ENCODE measurements at regions not wholly inside any gene's neighbourhood (a gene's known extent, or its start where the extent isn't known, plus 50 kb on each side); places are given as distances from the start of the nearest gene placed in this dataset.

DNA sequence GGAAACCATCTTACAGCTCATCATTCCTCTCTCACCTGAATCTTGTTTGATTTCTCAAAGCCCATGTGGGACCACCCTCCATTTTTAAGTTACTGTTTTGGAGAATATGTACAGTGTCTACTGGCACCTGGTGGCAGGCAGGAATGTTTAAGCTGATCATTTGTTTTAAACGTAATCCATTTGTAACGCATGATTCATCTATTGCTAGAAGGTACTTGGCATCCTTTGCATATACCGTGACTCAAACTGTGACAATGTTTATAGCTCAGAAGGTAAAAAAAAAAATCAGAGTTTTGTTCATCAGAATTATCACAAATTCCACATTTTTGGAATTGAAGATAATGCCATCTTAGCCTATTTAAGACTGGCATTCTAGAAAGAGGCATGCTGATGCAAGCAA, 1007.5 kb upstream of the EEF2KMT start:
- Mint-ChIP-seq H3K27ac (no peak overlapping the region), H3K4me3 (no peak overlapping the region), H3K36me3 (ENCODE audit: low read depth) (no peaks in the 10 kb centered on the region), H3K9me3 (peaks cover 10% of the 10 kb centered on the region), H3K4me1 (ENCODE audit: low read depth) (no peaks in the 10 kb centered on the region), H3K27me3 (no peaks in the 10 kb centered on the region)
- intact Hi-C loops (cut with micrococcal nuclease): no loop called here
- CTCF ChIA-PET: no interaction called here
- TF ChIP-seq, protein P1, sequence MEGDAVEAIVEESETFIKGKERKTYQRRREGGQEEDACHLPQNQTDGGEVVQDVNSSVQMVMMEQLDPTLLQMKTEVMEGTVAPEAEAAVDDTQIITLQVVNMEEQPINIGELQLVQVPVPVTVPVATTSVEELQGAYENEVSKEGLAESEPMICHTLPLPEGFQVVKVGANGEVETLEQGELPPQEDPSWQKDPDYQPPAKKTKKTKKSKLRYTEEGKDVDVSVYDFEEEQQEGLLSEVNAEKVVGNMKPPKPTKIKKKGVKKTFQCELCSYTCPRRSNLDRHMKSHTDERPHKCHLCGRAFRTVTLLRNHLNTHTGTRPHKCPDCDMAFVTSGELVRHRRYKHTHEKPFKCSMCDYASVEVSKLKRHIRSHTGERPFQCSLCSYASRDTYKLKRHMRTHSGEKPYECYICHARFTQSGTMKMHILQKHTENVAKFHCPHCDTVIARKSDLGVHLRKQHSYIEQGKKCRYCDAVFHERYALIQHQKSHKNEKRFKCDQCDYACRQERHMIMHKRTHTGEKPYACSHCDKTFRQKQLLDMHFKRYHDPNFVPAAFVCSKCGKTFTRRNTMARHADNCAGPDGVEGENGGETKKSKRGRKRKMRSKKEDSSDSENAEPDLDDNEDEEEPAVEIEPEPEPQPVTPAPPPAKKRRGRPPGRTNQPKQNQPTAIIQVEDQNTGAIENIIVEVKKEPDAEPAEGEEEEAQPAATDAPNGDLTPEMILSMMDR (IDR thresholded peaks at IDR 0.05): no peak
- DNase-seq: no peak
- POLR2A ChIA-PET: no interaction called here
- ATAC-seq: no peak

DNA sequence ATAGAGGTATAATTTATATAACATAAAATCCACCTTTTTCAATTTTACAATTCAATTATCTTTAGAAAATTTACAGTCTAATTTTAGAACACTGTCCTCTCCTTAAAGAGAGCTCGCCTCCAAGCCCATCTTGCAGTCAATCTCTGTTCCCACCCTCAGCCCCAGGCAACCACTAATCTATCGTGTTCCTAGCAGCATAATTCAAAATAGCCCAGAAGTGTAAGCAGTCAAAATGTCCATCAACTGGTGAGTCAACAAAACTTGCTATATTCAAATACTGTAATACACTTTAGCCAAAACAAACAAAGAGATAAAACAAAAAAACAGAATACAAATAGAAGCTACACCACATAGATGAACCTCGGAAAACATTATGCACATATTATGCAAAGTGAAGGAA, 1006.8 kb upstream of the EEF2KMT start:
- CTCF ChIA-PET: interaction anchor here (1.0 kb wide), 1 partner anchor 23 kb away, joined by 4 read pairs; no protein-coding TSS in a partner anchor
- intact Hi-C loops (cut with micrococcal nuclease): no loop called here
- Mint-ChIP-seq H3K4me1 (ENCODE audit: low read depth) (no peaks in the 10 kb centered on the region), H3K4me3 (no peak overlapping the region), H3K36me3 (ENCODE audit: low read depth) (no peaks in the 10 kb centered on the region), H3K9me3 (peaks cover 10% of the 10 kb centered on the region), H3K27ac (no peak overlapping the region), H3K27me3 (no peaks in the 10 kb centered on the region)
- no peak for ATAC-seq
- DNase-seq: no peak
- TF ChIP-seq, protein P1 (IDR thresholded peaks at IDR 0.05): no peak
- POLR2A ChIA-PET: no interaction called here

DNA sequence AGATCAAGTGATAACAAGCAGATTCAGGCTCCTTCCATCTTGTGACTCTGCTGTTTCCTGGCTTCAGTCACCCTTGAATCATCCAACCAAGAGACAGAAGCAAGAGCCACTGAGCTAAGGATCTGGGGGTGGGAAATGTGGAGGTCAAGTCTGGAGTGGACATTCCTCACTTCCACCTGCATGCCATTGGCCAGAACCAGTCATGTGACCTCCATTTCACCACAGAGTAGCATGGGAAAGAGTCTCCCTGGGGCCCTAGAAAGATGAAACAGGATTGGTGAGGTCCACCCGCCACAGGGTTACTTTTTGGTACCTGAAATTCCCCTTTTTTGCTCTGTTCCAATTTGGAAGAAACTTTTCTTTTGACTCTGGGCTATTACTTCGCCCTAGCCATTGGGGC, 1006.0 kb upstream of the EEF2KMT start:
- Mint-ChIP-seq H3K27ac (no peak overlapping the region), H3K9me3 (peaks cover 10% of the 10 kb centered on the region), H3K36me3 (ENCODE audit: low read depth) (no peaks in the 10 kb centered on the region), H3K4me1 (ENCODE audit: low read depth) (no peaks in the 10 kb centered on the region), H3K27me3 (no peaks in the 10 kb centered on the region), H3K4me3 (no peak overlapping the region)
- POLR2A ChIA-PET: no interaction called here
- DNase-seq (no peak), ATAC-seq (no peak)
- CTCF ChIA-PET: interaction anchor here (1.0 kb wide), 1 partner anchor 22 kb away, joined by 4 read pairs; no protein-coding TSS in a partner anchor
- intact Hi-C loops (cut with micrococcal nuclease): no loop called here
- TF ChIP-seq, protein P1 (IDR thresholded peaks at IDR 0.05): no peak

DNA sequence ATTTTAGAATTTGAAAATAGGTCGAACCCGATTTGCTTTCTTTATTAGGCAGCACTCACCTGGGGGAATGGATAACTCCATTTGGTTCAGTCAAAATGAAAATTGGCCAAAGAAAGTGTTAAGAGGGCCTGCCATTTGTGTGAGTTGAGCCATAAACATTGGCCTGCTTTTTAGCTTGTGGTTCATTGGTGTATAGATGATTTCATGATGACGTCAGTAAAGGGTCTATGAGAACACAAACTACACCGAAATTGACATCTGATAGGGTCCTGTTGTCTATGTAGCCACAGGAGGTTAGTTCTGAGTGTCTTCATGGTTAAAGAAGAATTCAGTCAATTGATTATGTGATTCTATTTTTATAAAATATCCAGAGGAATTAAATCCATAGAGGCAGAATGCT, 1001.5 kb upstream of the EEF2KMT start:
- Mint-ChIP-seq H3K4me1 (ENCODE audit: low read depth) (no peaks in the 10 kb centered on the region), H3K27ac (no peak overlapping the region), H3K4me3 (no peak overlapping the region), H3K36me3 (ENCODE audit: low read depth) (no peaks in the 10 kb centered on the region), H3K9me3 (peaks cover 13% of the 10 kb centered on the region), H3K27me3 (no peaks in the 10 kb centered on the region)
- ATAC-seq (no peak), DNase-seq (no peak)
- CTCF ChIA-PET: no interaction called here
- intact Hi-C loops (cut with micrococcal nuclease): no loop called here
- POLR2A ChIA-PET: no interaction called here
- TF ChIP-seq, protein P1 (IDR thresholded peaks at IDR 0.05): no peak

DNA sequence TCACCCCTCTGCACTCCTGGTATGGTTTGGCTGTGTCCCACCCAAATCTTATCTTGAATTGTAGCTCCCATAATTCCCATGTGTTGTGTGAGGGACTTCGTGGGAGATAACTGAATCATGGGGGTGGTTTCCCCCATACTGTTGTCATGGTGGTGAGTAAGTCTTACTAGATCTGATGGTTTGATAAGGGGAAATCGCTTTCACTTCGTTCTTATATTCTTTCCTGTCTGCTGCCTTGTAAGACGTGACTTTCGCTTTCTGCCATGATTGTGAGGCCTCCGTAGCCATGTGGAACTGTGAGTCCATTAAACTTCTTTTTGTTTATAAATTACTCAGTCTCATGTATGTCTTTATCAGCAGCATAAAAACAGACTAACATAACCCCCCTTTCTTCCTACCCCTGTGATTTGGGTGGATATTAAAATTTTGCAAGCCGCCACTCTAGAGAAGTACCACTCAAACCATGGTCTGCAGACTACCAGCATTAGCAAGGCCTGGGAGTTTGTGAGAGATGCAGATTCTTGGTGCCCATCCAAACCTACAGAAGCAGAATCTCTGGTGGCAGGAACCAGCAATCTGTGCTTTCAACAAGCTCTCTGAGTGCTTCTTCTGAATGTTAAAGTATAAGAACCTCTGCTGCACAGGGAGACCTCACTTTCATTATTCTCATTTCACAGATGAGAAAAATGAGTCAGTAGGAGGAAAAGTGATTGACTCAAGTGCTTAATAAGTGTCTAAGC, 999.5 kb upstream of the EEF2KMT start:
- CTCF ChIA-PET: interaction anchor here (0.8 kb wide), 1 partner anchor 15 kb away, joined by 4 read pairs; no protein-coding TSS in a partner anchor
- ATAC-seq: no peak

More for the DNA sequence above, 999.5 kb upstream of the EEF2KMT start:
- intact Hi-C loops (cut with micrococcal nuclease): no loop called here
- TF ChIP-seq, protein P1 (IDR thresholded peaks at IDR 0.05): no peak
- POLR2A ChIA-PET: no interaction called here
- no peak overlapping the region for H3K4me3 Mint-ChIP-seq
- no peaks in the 10 kb centered on the region for H3K36me3 Mint-ChIP-seq (ENCODE audit: low read depth)
- H3K27ac Mint-ChIP-seq: no peak overlapping the region
- DNase-seq: no peak
- H3K4me1 Mint-ChIP-seq (ENCODE audit: low read depth): no peaks in the 10 kb centered on the region
- H3K9me3 Mint-ChIP-seq: peaks cover 10% of the 10 kb centered on the region
- no peaks in the 10 kb centered on the region for H3K27me3 Mint-ChIP-seq

Data from activated CD8-positive, alpha-beta T cell treated with anti-CD3 and anti-CD28 coated beads for 36 hours (primary cell).